Naive B cell (primary cell): ENCODE measurements at regions not wholly inside any gene's neighbourhood (a gene's known extent, or its start where the extent isn't known, plus 50 kb on each side); places are given as distances from the start of the nearest gene placed in this dataset.
A peak's percentile ranks its signal among the peaks of the same experiment; 100 is the strongest.

Experiments
- ATAC-seq, 2 donors: fragments of 150-1000 bp; cut with Tn5 transposase; 2 replicates each; pipeline ENCODE4 v1.10.0; 2021; ENCODE audit warnings: low read depth in 2 of 2, mild to moderate bottlenecking in 2 of 2, moderate library complexity in 2 of 2
- DNase-seq: peaks from one replicate; pipeline ENCODE4 v3.0.0; 2022
- H3K27ac Mint-ChIP-seq, 6 donors: one replicate each; pipeline ENCODE4 v1.8.0; 2020 to 2022; ENCODE audit warnings: mild to moderate bottlenecking in 6 of 6, mixed read lengths in 6 of 6, moderate library complexity in 5 of 6, inconsistent platforms in 2 of 6
- H3K27me3 Mint-ChIP-seq, 3 donors: one replicate each; pipeline ENCODE4 v1.8.0; 2021 to 2022; ENCODE audit warnings: mixed read lengths in 3 of 3, mild to moderate bottlenecking in 1 of 3
- H3K36me3 Mint-ChIP-seq, 2 donors: one replicate each; pipeline ENCODE4 v1.8.0; 2020 to 2022; ENCODE audit warnings: mixed read lengths in 2 of 2, inconsistent platforms in 1 of 2, mild to moderate bottlenecking in 1 of 2
- H3K4me1 Mint-ChIP-seq, 3 donors: one replicate each; pipeline ENCODE4 v1.8.0; 2020 to 2022; ENCODE audit warnings: mixed read lengths in 3 of 3, inconsistent platforms in 1 of 3, mild to moderate bottlenecking in 1 of 3, moderate library complexity in 1 of 3
- H3K4me3 Mint-ChIP-seq, 8 donors: one replicate each; pipeline ENCODE4 v1.8.0; 2020 to 2022; ENCODE audit warnings: mild to moderate bottlenecking in 8 of 8, mixed read lengths in 8 of 8, moderate library complexity in 8 of 8, inconsistent platforms in 2 of 8
- H3K9me3 Mint-ChIP-seq, 7 donors: one replicate each; pipeline ENCODE4 v1.8.0; 2020 to 2022; ENCODE audit warnings: mixed read lengths in 7 of 7, mild to moderate bottlenecking in 5 of 7, inconsistent platforms in 2 of 7, moderate library complexity in 1 of 7

DNA sequence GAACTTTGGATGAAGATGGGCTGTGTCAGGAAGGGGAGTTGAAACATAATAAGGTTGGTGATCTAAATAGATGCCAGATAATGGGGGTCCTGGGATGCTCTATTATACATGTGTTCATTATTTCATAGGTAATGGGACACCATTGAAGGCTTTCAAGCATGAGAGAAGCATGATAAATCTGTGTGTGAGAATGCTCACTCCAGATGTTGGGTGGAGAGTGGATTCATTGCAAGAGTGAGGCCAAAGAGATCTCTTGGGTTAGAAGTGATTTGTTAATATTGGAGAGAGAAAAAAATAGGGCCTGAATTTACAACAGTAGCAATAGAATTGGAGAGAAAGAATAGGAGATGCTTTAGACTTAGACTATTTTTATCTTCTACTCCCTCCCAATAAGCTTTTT lies 321.3 kb downstream of the SAMD5 start:
- no peaks in the 10 kb centered on the region for H3K27me3 Mint-ChIP-seq
- DNase-seq = no peak
- ATAC-seq = no peak
- peaks cover 0 to 4% (median 0%) of the 10 kb centered on the region in 7 donors for H3K9me3 Mint-ChIP-seq
- no peaks in the 10 kb centered on the region for H3K36me3 Mint-ChIP-seq
- H3K27ac Mint-ChIP-seq = no peak overlapping the region
- H3K4me3 Mint-ChIP-seq = no peak overlapping the region
- H3K4me1 Mint-ChIP-seq = no peaks in the 10 kb centered on the region

DNA sequence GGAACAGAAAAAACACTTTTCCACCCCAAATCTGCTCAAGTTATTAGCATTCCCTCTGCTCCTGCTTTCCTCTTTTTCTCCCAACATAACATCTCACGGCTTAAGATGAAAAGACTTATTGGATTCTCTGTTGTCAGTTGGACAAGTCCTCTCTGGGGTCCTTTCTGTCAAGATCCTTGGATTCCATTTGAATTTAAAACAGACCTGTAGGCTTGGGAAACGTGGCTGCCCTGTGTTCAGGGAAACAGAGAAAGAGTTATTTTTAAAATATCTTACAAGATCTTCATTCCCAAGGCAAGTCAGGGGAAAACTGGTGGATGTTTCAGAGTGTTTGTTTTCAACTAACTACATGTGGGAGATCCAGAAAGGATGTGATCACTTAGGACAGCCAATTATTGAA lies 322.9 kb downstream of the SAMD5 start:
- Mint-ChIP-seq H3K4me1 (no peaks in the 10 kb centered on the region), H3K4me3 (no peak overlapping the region), H3K9me3 (peaks cover 0 to 10% (median 0%) of the 10 kb centered on the region in 7 donors), H3K36me3 (no peaks in the 10 kb centered on the region), H3K27ac (no peak overlapping the region), H3K27me3 (no peaks in the 10 kb centered on the region)
- no peak for ATAC-seq
- DNase-seq = no peak

DNA sequence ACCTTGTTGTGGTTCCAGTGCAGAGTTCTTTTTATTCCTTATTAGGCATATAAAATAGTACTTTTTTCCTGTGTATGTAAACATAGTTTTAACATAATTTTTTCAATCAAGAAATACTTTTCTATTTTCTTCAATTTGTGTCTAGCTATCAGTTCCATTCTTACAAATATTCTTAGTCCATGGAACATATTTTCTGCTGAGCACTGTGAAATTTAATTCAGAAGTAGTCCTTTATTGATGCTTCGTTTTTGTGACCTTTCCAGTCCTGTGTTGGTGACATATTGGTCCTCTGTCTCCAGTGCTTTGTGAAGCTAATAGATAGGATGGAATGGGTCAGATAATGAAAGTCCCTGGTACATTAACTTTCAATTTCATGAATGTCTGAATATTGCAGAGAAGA lies 325.1 kb downstream of the SAMD5 start:
- Mint-ChIP-seq H3K9me3 (peaks cover 0 to 10% (median 0%) of the 10 kb centered on the region in 7 donors), H3K36me3 (no peaks in the 10 kb centered on the region), H3K4me1 (no peaks in the 10 kb centered on the region), H3K27ac (no peak overlapping the region), H3K27me3 (peaks cover 0 to 3% (median 0%) of the 10 kb centered on the region in 3 donors), H3K4me3 (no peak overlapping the region)
- DNase-seq (no peak), ATAC-seq (no peak)

DNA sequence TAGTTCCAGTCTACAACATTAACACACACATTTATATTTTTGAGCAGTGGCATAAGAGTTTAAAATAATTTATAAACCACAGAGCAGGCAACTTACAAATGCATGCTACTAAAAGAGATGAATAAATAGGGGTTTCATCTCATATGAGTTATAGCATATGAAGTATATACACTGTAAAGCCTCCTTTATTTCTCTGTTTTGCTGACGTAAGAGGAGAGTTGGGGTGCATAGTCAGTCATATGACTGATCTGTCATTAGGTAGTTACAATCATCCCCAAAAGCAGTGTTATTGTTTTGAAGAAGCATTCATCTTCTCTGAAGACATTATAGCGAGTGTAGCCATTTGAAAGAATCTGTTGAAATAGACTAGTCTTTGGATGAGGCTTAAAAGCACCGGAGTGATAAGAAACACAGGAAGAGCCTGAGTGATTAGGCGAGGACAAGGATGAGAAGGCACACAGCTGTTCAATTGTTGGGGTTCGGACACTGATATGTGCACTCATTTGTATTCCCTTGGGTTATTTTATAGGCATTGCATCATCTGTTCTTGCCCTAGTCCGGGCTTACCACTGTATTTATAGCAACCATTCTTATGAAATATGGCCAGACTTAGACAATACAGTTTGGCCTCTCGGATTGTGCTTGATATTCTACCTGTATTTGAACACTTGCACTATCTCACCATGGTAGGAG lies 325.7 kb downstream of the SAMD5 start:
- DNase-seq = no peak
- Mint-ChIP-seq H3K4me3 (no peak overlapping the region), H3K27ac (no peak overlapping the region), H3K4me1 (no peaks in the 10 kb centered on the region), H3K9me3 (peaks cover 0 to 10% (median 0%) of the 10 kb centered on the region in 7 donors), H3K36me3 (no peaks in the 10 kb centered on the region), H3K27me3 (peaks cover 0 to 3% (median 0%) of the 10 kb centered on the region in 3 donors)
- ATAC-seq = no peak

DNA sequence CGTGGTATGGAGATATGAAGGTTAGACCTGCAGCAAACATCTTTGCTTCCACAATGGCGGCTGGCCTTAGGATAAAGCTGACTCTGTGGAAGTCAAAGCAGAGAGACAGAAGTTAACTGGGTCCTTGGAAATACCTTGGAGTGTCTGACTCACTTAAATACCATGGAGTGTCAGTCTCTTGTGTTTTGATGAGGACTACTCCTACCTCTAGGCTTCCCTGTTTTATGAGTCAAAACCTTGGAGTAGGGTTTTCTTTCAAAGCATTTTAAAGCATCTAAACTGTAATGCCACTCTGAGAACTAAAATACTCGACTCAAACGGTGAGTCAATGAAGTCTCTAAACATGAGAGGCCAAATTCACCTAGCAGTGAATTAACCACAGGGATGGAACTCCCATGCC lies 329.1 kb downstream of the SAMD5 start:
- no peak overlapping the region for H3K27ac Mint-ChIP-seq
- H3K36me3 Mint-ChIP-seq = no peaks in the 10 kb centered on the region
- ATAC-seq (no peak), DNase-seq (no peak)
- H3K4me3 Mint-ChIP-seq = no peak overlapping the region
- H3K9me3 Mint-ChIP-seq = peaks cover 0 to 9% (median 0%) of the 10 kb centered on the region in 7 donors
- H3K4me1 Mint-ChIP-seq = no peaks in the 10 kb centered on the region
- peaks cover 0 to 3% (median 0%) of the 10 kb centered on the region in 3 donors for H3K27me3 Mint-ChIP-seq

DNA sequence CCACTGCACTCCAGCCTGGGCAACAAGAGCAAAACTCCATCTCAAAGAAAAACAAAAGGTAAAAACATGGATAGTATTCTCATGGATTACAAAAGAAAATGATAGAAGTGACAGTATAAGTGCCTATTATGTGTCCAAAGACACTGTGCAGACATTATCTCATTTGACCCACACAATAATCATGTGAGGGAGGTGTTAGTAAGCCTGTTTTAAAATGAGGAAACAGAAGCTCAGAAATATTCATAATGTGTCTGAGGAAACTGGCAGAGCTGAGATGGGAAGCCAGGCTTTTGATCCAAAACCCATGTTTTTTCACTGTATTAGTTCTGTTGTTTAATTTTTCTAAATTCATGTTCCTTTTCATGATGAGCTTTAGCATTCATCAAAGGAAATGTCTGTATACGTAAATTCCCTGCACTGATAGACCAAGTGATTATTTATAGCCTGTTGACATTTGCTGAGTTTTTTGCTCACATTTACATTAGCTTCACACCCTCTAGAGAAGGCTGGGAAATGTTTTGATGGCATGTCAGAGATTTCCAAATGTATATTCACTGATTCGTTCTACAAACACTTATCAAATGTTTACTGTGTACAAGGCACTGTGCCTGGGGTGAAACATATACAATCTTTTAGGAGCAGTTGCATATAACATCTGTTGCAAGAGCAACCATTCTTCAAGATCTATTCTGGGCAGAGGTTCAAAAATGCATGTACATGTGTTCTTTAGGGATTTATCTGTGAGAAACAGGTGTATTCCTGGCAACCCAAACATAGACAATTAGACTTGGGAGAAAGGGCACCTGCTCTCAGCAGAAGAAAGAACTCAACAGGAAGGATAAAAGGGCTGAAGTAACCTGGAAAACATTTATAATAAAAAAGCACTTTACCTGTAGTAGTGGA lies 331.5 kb downstream of the SAMD5 start:
- ATAC-seq = no peak
- Mint-ChIP-seq H3K36me3 (no peaks in the 10 kb centered on the region), H3K4me3 (no peak overlapping the region), H3K4me1 (no peaks in the 10 kb centered on the region), H3K27me3 (peaks cover 0 to 3% (median 0%) of the 10 kb centered on the region in 3 donors), H3K9me3 (peaks cover 0 to 9% (median 3%) of the 10 kb centered on the region in 7 donors), H3K27ac (no peak overlapping the region)
- DNase-seq = no peak

DNA sequence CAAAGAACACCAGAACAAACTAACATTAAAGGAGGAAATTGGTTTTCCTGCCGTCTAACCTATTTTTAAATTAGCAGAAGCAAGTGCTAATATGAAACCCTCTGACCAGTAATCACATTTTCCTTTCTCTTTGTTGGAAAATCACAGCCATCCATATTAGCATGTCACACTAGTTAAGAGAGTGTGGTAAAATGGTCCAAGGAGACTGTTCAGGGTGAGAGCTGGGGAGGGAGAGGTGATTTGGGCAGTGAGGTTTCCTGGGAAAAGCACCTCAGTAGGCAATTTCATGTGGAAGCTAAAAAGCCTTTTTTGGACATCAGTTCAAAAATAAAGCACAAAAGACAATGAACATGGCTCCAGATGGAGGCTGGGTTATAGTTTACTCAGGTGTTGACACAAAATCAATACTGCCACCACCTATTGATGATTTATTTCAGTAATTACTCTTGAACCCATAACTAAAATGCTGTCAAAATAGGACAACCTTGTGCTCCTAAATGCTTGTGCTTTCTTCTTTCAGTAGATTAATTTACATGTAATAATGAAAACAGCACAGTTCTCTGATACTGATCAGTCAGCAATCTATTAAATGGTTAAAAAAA lies 333.2 kb downstream of the SAMD5 start:
- Mint-ChIP-seq H3K27ac (no peak overlapping the region), H3K27me3 (peaks cover 0 to 3% (median 0%) of the 10 kb centered on the region in 3 donors), H3K4me1 (no peaks in the 10 kb centered on the region), H3K4me3 (no peak overlapping the region), H3K9me3 (peaks cover 0 to 12% (median 3%) of the 10 kb centered on the region in 7 donors), H3K36me3 (no peaks in the 10 kb centered on the region)
- DNase-seq = no peak
- ATAC-seq = no peak

DNA sequence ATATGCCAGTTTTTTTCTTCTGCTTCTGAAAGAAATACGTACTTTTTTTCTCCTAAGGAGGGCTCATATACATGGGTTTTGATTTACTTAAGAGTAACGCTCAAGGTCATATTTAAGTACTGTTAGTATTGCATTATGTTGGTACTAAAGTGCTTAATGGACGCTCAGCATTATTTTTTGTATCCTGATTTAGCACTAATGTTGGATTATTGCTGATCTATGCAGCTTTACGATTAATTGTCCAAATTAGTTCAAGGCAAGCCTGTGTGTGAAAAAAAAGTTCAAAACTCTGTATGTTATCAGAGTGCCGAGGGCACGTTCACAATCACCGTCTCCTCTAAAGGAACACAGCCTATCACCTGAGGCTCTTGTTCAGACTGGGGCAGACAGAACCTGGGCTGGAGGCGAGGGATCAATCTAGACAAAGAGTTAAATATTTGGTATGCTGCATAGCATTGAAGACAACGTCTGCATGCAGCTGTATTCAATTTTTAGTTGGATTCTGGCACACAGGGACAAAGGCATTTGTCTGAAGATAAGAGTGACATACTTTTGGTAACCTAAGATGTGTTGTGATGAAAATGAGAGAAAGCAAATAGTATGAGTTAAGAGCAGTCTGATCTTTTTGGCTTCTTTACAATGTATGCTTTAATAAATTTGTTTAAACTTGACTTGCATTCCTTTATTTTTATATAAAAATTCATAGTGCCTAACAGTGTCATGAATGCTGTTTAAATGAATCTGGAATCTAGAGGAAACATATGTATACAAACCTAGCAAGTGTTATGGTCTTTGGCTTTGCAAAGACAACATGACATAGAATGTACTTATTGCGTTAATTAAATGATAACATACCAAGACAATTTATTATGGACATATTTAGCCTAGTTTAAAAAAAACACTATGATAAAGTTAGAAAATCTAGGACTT lies 341.2 kb downstream of the SAMD5 start:
- H3K9me3 Mint-ChIP-seq = peaks cover 0 to 11% (median 2%) of the 10 kb centered on the region in 7 donors
- H3K4me3 Mint-ChIP-seq = no peak overlapping the region
- no peaks in the 10 kb centered on the region for H3K36me3 Mint-ChIP-seq
- no peak overlapping the region for H3K27ac Mint-ChIP-seq
- no peaks in the 10 kb centered on the region for H3K27me3 Mint-ChIP-seq
- no peaks in the 10 kb centered on the region for H3K4me1 Mint-ChIP-seq
- no peak for ATAC-seq
- no peak for DNase-seq

DNA sequence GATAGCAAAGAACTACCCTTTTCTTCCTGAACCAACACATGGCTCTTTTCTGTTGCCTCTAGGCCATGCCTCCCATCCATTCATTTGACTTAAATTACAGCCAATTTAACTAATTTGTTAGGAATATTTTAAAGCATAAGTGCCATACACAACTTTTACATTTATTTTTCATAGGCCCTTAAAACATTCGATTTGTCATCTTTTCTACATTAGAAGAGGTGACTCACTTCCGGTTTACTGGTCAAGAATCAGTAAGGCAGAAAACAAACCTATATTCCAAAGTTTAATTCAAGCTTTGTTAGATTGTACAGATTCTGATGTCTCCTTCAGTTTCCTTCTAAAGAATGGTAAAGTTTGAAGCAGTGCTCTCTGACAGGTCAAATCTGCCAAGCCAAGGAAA lies 344.3 kb downstream of the SAMD5 start:
- H3K27me3 Mint-ChIP-seq = no peaks in the 10 kb centered on the region
- H3K4me3 Mint-ChIP-seq = no peak overlapping the region
- DNase-seq (no peak), ATAC-seq (no peak)
- no peaks in the 10 kb centered on the region for H3K4me1 Mint-ChIP-seq
- peaks cover 0 to 2% (median 0%) of the 10 kb centered on the region in 7 donors for H3K9me3 Mint-ChIP-seq
- no peaks in the 10 kb centered on the region for H3K36me3 Mint-ChIP-seq
- no peak overlapping the region for H3K27ac Mint-ChIP-seq

DNA sequence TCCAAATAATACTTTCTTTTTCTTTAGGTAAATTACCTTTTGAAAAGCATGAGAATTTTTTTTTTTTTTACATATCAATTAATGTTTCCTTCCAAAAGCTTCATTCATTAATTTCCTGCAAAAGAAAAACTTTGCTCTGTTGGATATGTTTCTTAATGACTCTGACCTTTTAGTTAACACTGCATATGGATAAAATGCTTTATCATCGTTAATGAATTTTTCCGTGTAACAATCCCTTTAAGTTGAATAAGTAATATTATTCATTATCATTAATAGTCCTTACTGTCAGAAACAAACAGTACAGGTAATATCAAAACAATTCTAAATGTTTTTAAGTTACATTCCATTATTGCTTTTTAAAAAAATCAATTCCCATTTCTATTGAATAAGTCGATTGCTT lies 345.1 kb downstream of the SAMD5 start:
- no peak for DNase-seq
- ATAC-seq = no peak
- Mint-ChIP-seq H3K4me3 (no peak overlapping the region), H3K36me3 (no peaks in the 10 kb centered on the region), H3K4me1 (no peaks in the 10 kb centered on the region), H3K9me3 (peaks cover 0 to 2% (median 0%) of the 10 kb centered on the region in 7 donors), H3K27ac (no peak overlapping the region), H3K27me3 (no peaks in the 10 kb centered on the region)

DNA sequence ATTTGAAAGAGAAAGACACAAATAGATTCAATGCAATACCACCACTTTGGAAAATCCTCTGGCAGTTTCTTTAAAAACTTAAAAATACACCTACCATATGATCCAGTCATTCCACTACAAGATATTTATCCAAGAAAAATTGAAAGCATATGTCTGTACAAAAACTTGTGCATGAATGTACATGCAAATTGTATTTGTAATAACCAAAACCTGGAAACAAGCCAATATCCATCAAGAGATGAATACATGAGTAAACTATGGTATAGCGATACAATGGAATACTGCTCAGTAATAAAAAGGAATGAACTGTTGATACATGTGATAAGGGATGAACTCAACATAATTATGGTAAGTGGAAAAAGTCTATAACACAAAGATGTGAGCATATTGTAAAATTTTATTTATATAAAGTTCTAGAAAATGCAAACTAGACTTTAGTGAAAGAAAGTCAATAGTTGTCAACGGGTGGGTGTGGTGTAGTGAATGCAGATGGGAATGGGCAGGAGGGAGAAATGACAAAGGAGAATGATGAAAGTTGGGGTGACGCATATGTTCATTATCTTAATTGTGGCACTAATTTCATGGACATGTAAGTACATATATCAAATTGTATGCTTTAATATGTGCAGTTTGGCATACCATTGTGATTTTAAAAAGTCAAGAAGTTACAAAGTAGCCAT lies 347.5 kb downstream of the SAMD5 start:
- H3K4me3 Mint-ChIP-seq = no peak overlapping the region
- peak overlapping the region in 1 of 6 donors; percentile 21 for H3K27ac Mint-ChIP-seq
- H3K9me3 Mint-ChIP-seq = peaks cover 0 to 5% (median 0%) of the 10 kb centered on the region in 7 donors

DNA sequence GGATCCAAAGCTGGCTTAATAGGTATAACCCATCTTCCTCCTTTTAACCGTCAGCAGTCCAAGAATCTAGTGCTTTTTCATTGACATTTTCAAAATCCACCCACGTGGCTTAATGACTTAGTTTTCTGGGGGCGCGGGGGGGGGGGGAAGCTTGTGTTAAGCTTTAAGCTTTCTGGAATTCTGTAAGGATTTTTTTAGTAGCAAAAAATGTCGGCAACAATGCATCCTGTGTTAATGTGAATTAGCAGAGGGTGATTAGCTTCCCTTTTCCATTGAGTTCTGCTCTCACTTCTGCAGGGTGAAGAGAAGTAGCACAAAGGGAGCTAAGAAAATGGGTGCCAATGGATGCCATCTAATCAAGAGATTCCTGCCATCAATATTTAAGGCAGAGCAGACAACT lies 348.2 kb downstream of the SAMD5 start:
- H3K27ac Mint-ChIP-seq = no peak overlapping the region
- DNase-seq (no peak), ATAC-seq (no peak)
- H3K27me3 Mint-ChIP-seq = no peaks in the 10 kb centered on the region
- no peaks in the 10 kb centered on the region for H3K36me3 Mint-ChIP-seq
- peaks cover 0 to 5% (median 0%) of the 10 kb centered on the region in 7 donors for H3K9me3 Mint-ChIP-seq
- H3K4me1 Mint-ChIP-seq = no peaks in the 10 kb centered on the region
- no peak overlapping the region for H3K4me3 Mint-ChIP-seq

More for the DNA sequence above, 347.5 kb downstream of the SAMD5 start:
- no peaks in the 10 kb centered on the region for H3K27me3 Mint-ChIP-seq
- ATAC-seq = no peak
- no peaks in the 10 kb centered on the region for H3K36me3 Mint-ChIP-seq
- no peaks in the 10 kb centered on the region for H3K4me1 Mint-ChIP-seq
- DNase-seq = no peak
